NCI-H128 (cell line): ENCODE measurements at regions not wholly inside any gene's neighbourhood (a gene's known extent, or its start where the extent isn't known, plus 50 kb on each side); places are given as distances from the start of the nearest gene placed in this dataset.

Experiments
- DNase-seq: peaks from one replicate; lab custom pipeline; 2025; ENCODE audit not compliant: unreplicated experiment; lab: John Stamatoyannopoulos, UW

GRCh38 chr15:70337277-70338186 is 239.8 kb upstream of the TLE3 start:
- DNase-seq: no peak

DNA sequence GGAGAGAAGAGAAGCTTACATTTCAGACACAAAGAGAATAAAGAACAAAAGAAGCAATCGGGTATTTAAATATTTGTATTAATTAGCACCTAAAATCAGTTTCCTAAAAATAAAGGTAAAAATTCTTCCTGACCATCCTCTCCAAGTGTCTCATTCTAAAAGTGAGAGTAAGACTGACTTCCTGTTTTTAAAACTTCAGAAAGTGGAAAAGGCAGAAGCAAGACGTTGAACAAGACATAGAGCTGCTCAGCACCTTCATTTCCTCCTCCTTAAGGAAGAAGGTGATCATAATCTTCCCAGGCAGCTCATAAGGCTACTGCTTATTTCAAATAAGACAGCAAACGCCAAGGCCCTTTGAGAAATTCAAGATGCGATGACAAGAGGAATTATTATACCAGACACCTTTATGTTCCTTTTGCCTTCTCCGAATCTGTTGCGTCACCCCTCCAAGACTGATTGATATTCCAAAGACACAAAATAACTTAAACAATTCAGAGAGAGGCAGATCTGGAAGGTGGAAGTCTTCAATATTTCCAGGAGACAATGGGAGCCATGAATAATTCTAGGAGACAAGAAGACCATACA is 238.8 kb upstream of the TLE3 start:
- no peak for DNase-seq

DNA sequence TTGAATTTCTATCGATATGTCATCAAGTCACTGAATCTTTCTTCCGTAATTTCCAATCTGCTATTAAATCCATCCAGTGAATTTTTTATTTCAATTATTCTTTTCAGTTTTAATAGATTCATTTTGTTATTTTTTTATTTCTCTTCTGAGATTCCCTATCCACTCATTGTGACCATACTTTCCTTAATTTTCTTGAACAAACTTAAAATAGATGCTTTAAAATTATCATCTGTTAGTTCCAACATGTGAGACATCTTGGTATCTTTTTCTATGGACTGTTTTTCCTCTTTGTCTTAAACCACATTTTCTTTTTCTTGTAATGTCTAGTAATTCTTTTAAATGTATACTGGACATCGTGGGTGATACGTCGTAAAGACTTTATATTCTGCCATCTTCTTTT is 236.6 kb upstream of the TLE3 start:
- DNase-seq: no peak

GRCh38 chr15:70329179-70329578 is 231.5 kb upstream of the TLE3 start:
- no peak for DNase-seq

GRCh38 chr15:70328679-70329115 is 231.0 kb upstream of the TLE3 start:
- no peak for DNase-seq

DNA sequence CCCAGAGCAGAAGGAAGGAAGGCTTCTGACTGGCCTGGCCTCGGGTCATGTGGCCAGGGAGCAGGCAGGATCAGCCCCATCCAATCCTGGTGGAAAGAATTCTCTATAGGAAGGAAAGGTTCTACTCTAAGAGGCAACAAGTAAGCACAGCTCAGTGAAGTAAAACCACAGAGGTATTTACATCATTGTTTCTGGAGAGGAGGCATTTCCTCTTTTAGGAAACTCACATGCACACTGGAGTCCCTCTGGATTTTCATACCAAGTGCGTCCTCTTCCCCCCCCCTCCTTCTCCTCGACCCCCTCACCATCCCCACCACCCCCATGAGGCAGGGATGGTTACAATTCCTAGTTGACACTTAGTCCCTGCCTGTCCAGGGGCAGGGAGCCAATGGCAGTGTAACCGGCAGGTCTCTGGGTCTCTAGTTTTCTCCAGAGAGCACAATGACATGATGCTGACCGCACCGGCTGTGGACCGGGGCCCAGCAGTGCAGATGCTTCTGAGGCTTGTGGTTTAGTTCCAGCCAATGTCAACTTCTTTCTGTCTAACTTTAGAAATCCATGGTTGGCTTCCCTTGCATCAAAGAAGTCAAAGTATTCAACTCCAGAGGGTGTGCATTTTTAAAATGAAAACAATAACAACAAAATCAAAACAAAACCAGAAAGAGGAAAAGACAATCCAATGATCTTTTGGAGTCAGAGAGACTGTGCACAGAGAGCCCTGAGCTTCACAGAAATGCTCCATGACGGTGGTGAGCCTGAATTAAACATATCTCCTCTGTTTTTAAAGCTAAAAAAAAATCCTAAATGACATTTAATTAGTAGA is 230.3 kb upstream of the TLE3 start:
- DNase-seq: no peak

DNA sequence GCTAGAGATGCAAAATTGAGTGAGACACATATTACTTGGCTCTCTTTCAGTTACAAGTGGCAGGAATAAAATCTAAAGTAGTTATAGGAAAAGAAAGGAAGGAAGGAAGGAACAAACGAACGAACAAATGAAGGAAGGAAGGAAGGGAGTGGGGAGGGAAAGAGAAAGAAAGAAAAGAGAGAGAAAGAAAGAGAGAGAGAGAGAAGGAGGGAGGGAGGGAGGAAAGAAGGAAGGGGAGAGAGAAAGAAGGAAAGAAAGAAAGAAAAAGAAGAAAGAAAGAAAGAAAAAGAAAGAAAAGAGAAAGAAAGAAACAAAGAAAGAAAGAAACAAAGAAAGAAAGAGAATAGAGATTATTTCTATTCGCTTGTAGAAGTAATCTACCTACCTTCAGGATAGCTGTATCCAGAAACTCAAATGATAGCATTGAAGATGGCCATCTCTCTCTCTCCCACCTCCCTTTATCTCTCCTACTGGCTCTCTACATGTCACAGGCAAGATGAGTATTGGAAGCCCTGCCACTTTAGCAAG is 229.7 kb upstream of the TLE3 start:
- DNase-seq: no peak

- DNase-seq: no peak
Measured at GRCh38 chr15:70324001-70324974, 226.6 kb upstream of the TLE3 start.

GRCh38 chr15:70323111-70323851 is 225.6 kb upstream of the TLE3 start:
- no peak for DNase-seq

- DNase-seq: no peak
Measured at GRCh38 chr15:70322051-70322668, 224.4 kb upstream of the TLE3 start.

GRCh38 chr15:70321172-70321819 is 223.6 kb upstream of the TLE3 start:
- DNase-seq: no peak

DNA sequence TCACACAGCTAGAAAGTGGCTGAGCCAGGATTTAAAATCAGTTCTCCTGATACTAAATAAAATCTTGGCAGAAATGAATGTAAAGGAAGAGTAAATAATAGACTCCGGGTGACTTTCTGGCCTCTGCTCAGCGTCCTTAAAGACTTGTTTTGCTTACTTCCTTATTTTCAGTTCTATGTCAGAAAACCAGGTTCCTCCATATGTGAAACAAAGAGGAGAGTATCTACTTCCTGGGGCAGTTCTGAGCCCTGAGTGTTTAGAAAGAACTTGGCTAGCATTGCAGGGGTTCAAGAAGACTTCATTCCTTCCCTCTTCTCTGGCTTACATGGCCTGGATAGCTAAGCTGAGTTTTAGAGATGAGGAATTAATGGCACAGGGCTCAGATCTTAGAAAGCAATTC is 222.8 kb upstream of the TLE3 start:
- DNase-seq: no peak

- DNase-seq: no peak
Measured at GRCh38 chr15:70320077-70320476, 222.4 kb upstream of the TLE3 start.

GRCh38 chr15:70319466-70319865 is 221.7 kb upstream of the TLE3 start:
- no peak for DNase-seq

DNA sequence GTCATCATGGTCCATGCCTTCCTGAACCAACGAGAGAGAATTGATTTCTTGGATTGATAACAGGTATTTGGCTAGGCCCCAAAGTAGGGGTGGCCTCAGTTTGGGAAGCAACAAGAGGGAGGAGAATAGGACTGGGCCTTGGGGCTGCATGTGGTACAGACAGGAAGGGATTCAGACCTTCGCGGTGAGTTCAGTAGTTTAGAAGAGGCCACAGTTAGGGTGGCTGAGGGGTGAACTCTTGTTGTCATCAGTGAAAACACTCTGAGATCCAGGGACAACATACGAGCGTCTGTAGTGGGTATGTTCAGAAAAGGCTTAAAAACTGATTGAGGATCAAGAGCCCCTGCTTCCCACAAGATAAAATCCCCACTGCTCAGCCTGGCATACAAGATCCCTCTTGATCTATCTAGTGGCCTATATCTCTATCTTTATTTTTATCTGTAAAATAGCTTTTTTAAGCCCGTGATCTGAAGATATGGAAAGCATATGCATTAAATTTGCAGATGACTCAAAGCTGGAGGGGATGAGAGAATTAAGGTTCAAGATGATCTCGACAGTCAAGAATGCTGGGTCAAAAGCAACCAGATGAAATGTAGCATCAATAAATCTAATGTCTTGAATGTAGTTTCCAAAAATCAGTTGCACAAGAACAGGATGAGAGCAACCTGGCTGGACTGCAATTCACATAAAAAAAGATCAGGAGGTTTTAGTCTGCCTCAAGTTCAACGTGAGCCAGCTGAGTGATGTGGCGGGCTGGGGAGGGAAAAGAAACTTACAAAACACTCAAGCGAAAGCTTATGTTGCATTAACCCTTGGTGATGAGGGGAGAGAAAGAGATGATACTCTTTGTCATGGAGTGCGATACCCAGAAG is 221.1 kb upstream of the TLE3 start:
- DNase-seq: no peak

DNA sequence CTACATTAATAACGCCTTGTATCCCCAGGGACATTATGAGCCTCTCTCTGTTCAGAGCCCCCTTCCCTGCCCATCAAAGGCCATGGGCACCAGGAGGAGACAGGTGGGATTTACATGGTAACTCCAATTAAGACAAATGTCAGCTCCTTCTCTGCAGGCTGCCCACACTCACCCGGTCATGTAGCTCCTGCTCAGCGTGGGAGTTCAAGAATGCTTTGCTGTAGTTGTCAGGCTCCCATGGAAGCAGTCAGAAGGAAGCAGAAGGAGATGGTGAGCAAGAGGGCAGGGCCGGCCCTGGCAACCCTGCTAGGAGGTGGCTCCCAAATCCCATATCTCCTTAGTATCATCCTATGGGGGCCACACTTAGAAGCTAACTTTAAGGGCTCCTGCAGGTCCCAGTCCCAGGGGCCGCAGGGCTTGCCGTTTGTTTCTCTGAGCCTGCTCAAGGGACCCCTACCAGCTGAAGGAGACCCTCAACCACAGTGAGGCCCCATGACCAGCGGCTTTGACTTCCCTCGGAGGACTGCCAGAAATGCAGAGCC is 218.4 kb upstream of the TLE3 start:
- no peak for DNase-seq

- DNase-seq: no peak
Measured at GRCh38 chr15:70315431-70315830, 217.7 kb upstream of the TLE3 start.
